H1 (cell line): ENCODE measurements at regions not wholly inside any gene's neighbourhood (a gene's known extent, or its start where the extent isn't known, plus 50 kb on each side); places are given as distances from the start of the nearest gene placed in this dataset.

Experiments
- CHD2 ChIP-seq: IDR thresholded peaks from 2 replicates; pipeline ENCODE4 v1.6.1; 2012; ENCODE audit warnings: low read length, improper control_type of control experiment
- EZH2 ChIP-seq: fragments of 200-600 bp; sonication (generic); IDR thresholded peaks from 2 replicates; pipeline ENCODE4 v1.7.1; 2012; ENCODE audit warnings: low read depth, mild to moderate bottlenecking, moderate library complexity, low read length, inconsistent platforms; ENCODE audit not compliant: severe bottlenecking
- POLR2A ChIP-seq, 2 experiments: IDR thresholded peaks; 1 replicate in 1 of 2; 2 replicates in 1 of 2; pipeline ENCODE4 v1.6.1; 2011; ENCODE audit warnings: low read depth in 2 of 2, low read length in 2 of 2, mild to moderate bottlenecking in 2 of 2; ENCODE audit errors: control extremely low read depth in 1 of 2
- SIN3A ChIP-seq, 2 experiments: IDR thresholded peaks in 1 of 2; conservative IDR thresholded peaks in 1 of 2; 2 replicates each; pipeline ENCODE4 v1.6.1; 2011 to 2012; ENCODE audit warnings: low read length in 2 of 2, improper control_type of control experiment in 1 of 2, low read depth in 1 of 2, mild to moderate bottlenecking in 1 of 2
- ZNF274 ChIP-seq: IDR thresholded peaks from 2 replicates; pipeline ENCODE4 v1.7.0; 2012; ENCODE audit warnings: low read length, borderline replicate concordance; ENCODE audit errors: extremely low read depth
- TF ChIP-seq, protein P1 (sequence below), 3 experiments: IDR thresholded peaks; 1 replicate in 2 of 3; 2 replicates in 1 of 3; pipeline versions ENCODE4 v1.5.1 to v1.6.1; 2011; ENCODE audit warnings: low read length in 3 of 3, mild to moderate bottlenecking in 3 of 3, inconsistent platforms in 2 of 3, low read depth in 1 of 3, moderate library complexity in 1 of 3; ENCODE audit not compliant: insufficient read depth in 1 of 3; ENCODE audit errors: control extremely low read depth in 1 of 3

DNA sequence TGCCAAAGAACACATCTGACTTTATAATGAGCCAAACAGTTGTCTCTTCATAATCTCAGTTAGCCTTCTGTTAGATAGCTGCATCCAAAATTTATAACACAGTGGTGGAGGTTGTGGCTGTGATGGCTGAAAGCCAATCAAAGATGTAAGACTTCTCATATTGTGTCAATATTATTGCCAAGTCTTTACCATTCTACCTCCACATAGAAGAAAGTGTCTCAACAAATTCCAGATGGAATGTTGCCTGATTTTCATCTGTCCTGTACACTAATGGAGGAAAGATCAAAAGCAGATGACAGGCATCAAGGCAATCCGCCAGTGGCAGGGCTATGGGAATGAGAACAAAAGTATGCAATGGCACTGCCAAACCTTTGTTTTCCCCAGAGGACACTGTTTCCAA is 813.1 kb upstream of the NOVA1 start:
- TF ChIP-seq, protein P1, sequence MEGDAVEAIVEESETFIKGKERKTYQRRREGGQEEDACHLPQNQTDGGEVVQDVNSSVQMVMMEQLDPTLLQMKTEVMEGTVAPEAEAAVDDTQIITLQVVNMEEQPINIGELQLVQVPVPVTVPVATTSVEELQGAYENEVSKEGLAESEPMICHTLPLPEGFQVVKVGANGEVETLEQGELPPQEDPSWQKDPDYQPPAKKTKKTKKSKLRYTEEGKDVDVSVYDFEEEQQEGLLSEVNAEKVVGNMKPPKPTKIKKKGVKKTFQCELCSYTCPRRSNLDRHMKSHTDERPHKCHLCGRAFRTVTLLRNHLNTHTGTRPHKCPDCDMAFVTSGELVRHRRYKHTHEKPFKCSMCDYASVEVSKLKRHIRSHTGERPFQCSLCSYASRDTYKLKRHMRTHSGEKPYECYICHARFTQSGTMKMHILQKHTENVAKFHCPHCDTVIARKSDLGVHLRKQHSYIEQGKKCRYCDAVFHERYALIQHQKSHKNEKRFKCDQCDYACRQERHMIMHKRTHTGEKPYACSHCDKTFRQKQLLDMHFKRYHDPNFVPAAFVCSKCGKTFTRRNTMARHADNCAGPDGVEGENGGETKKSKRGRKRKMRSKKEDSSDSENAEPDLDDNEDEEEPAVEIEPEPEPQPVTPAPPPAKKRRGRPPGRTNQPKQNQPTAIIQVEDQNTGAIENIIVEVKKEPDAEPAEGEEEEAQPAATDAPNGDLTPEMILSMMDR (IDR thresholded peaks at IDR 0.05; ENCODE audit: control extremely low read depth in 1 of 3, insufficient read depth in 1 of 3, low read depth in 1 of 3, low read length in 3 of 3): no peak
- TF ChIP-seq ZNF274: no peak
- TF ChIP-seq EZH2: no peak
- no peak for TF ChIP-seq POLR2A (IDR thresholded peaks at IDR 0.05; ENCODE audit: control extremely low read depth in 1 of 2, low read depth in 2 of 2, low read length in 2 of 2)
- TF ChIP-seq CHD2: no peak
- no peak for TF ChIP-seq SIN3A (conservative IDR thresholded peaks at IDR 0.05 in 1 of 2, IDR thresholded peaks at IDR 0.05 in 1 of 2; ENCODE audit: low read depth in 1 of 2, low read length in 2 of 2)
